HG03039 (cell line): ENCODE measurements at regions not wholly inside any gene's neighbourhood (a gene's known extent, or its start where the extent isn't known, plus 50 kb on each side); places are given as distances from the start of the nearest gene placed in this dataset.
"Not testable (repeated sequence)": the region's sequence is repeated elsewhere in the genome, so short reads cannot be mapped to it uniquely, and the experiment has no call there.

ENCODE experiments used
- ATAC-seq: cut with Tn5 transposase; IDR thresholded peaks from one replicate; pipeline ENCODE4 v1.9.1; 2021; ENCODE audit warnings: mild to moderate bottlenecking, moderate library complexity; ENCODE audit not compliant: unreplicated experiment

GRCh38 chr9:21591221-21592062 lies 109.3 kb upstream of the IFNE start:
- no peak for ATAC-seq

- ATAC-seq: no peak
These were observed 109.9 kb upstream of the IFNE start for GRCh38 chr9:21592063-21592338.

- no peak for ATAC-seq
These were observed 115.2 kb upstream of the IFNE start for GRCh38 chr9:21597284-21597683.

GRCh38 chr9:21598749-21599148 lies 116.6 kb upstream of the IFNE start:
- ATAC-seq: no peak

GRCh38 chr9:21605489-21605931 lies 123.4 kb upstream of the IFNE start:
- no peak for ATAC-seq

- no peak for ATAC-seq
These were observed 125.5 kb upstream of the IFNE start for GRCh38 chr9:21607576-21607975.

GRCh38 chr9:21608200-21608599 lies 126.1 kb upstream of the IFNE start:
- no peak for ATAC-seq

- ATAC-seq: no peak
These were observed 127.4 kb upstream of the IFNE start for GRCh38 chr9:21609506-21609905.

GRCh38 chr9:21611891-21612290 lies 129.8 kb upstream of the IFNE start:
- no peak for ATAC-seq

GRCh38 chr9:21615018-21615417 lies 132.9 kb upstream of the IFNE start:
- ATAC-seq: no peak

- no peak for ATAC-seq
These were observed 133.3 kb upstream of the IFNE start for GRCh38 chr9:21615446-21615845.

GRCh38 chr9:21616082-21616778 lies 134.1 kb upstream of the IFNE start:
- no peak for ATAC-seq

GRCh38 chr9:21624675-21625644 lies 142.8 kb upstream of the IFNE start:
- no peak for ATAC-seq

GRCh38 chr9:21626493-21626892 lies 144.4 kb upstream of the IFNE start:
- no peak for ATAC-seq

GRCh38 chr9:21628954-21629353 lies 146.8 kb upstream of the IFNE start:
- ATAC-seq: not testable (repeated sequence)

- ATAC-seq: no peak
These were observed 152.8 kb upstream of the IFNE start for GRCh38 chr9:21634951-21635350.

- no peak for ATAC-seq
These were observed 156.0 kb upstream of the IFNE start for GRCh38 chr9:21638104-21638503.

- no peak for ATAC-seq
These were observed 149.3 kb upstream of the MTAP start for GRCh38 chr9:21653091-21653490.

GRCh38 chr9:21653589-21653988 lies 148.8 kb upstream of the MTAP start:
- ATAC-seq: no peak

- ATAC-seq: no peak
These were observed 145.4 kb upstream of the MTAP start for GRCh38 chr9:21656776-21657674.
